Gastroesophageal sphincter (tissue), 3 donors: ENCODE measurements at regions not wholly inside any gene's neighbourhood (a gene's known extent, or its start where the extent isn't known, plus 50 kb on each side); places are given as distances from the start of the nearest gene placed in this dataset.

ENCODE experiments used
- POLR2A ChIP-seq, 2 donors: fragments of 450-650 bp; IDR thresholded peaks; one replicate each; pipeline ENCODE4 v1.6.1; 2017; ENCODE audit warnings: antibody characterized with exemption in 2 of 2, mild to moderate bottlenecking in 2 of 2, moderate library complexity in 1 of 2
- POLR2AphosphoS5 ChIP-seq: sonication (generic); formaldehyde crosslinking; IDR thresholded peaks from one replicate; pipeline ENCODE4 v1.6.1; 2017; ENCODE audit warnings: antibody characterized with exemption
- TF ChIP-seq, protein P1 (sequence below), 4 experiments: fragments of 200-600 bp in 2 of 4; fragments of 450-650 bp in 2 of 4; sonication (generic) in 1 of 4; IDR thresholded peaks; one replicate each; pipeline ENCODE4 v1.5.1; 2017 to 2019; ENCODE audit warnings: antibody characterized with exemption in 4 of 4, mild to moderate bottlenecking in 2 of 4, moderate library complexity in 2 of 4

DNA sequence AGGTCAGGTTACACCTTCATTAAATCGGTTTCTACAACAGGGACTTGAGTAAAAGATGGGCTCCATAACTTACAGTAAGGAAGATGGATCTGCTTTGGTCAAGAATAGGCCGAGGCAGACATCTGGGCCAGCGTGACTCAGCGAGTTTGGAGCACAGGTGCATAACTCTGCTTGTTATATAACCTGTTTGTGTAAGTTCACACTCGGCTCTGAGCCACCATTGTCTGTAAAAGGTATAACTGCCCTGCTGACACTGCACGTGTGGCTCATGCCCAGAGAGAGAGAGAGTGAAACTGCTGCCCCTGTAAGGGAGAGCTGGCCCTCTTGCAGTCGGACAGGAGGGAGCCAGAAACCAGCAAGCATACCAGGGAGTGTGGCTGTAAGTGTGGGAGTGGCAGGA, 737.9 kb upstream of the SLC35B3 start:
- TF ChIP-seq, protein P1, sequence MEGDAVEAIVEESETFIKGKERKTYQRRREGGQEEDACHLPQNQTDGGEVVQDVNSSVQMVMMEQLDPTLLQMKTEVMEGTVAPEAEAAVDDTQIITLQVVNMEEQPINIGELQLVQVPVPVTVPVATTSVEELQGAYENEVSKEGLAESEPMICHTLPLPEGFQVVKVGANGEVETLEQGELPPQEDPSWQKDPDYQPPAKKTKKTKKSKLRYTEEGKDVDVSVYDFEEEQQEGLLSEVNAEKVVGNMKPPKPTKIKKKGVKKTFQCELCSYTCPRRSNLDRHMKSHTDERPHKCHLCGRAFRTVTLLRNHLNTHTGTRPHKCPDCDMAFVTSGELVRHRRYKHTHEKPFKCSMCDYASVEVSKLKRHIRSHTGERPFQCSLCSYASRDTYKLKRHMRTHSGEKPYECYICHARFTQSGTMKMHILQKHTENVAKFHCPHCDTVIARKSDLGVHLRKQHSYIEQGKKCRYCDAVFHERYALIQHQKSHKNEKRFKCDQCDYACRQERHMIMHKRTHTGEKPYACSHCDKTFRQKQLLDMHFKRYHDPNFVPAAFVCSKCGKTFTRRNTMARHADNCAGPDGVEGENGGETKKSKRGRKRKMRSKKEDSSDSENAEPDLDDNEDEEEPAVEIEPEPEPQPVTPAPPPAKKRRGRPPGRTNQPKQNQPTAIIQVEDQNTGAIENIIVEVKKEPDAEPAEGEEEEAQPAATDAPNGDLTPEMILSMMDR (IDR thresholded peaks at IDR 0.05): no peak
- no peak for TF ChIP-seq POLR2A (IDR thresholded peaks at IDR 0.05)
- TF ChIP-seq POLR2AphosphoS5: no peak
